Thyroid gland (tissue), 4 donors: ENCODE measurements at regions not wholly inside any gene's neighbourhood (a gene's known extent, or its start where the extent isn't known, plus 50 kb on each side); places are given as distances from the start of the nearest gene placed in this dataset.

ENCODE experiments used
- DNase-seq, 2 donors: peaks; one replicate each; pipeline ENCODE4 v3.0.0-alpha.2; 2019
- H3K27ac ChIP-seq, 3 donors: fragments of 200-600 bp; sonication (generic); 1 replicate in 2 of 3; 2 replicates in 1 of 3; pipeline ENCODE4 v1.5.1; 2016 to 2019; ENCODE audit warnings: mild to moderate bottlenecking in 1 of 3, moderate library complexity in 1 of 3
- H3K27me3 ChIP-seq: fragments of 200-600 bp; sonication (generic); one replicate; pipeline ENCODE4 v1.5.1; 2019
- H3K36me3 ChIP-seq, 2 donors: fragments of 200-600 bp; sonication (generic); one replicate each; pipeline ENCODE4 v1.5.1; 2016 to 2019
- H3K4me1 ChIP-seq, 2 donors: fragments of 200-600 bp; sonication (generic); one replicate each; pipeline ENCODE4 v1.5.1; 2017 to 2019
- H3K4me3 ChIP-seq, 3 donors: fragments of 200-600 bp; sonication (generic); replicated peaks in 1 of 3; 1 replicate in 2 of 3; 2 replicates in 1 of 3; pipeline ENCODE4 v1.5.1; 2016; ENCODE audit warnings: mild to moderate bottlenecking in 1 of 3
- H3K9me3 ChIP-seq: fragments of 200-600 bp; sonication (generic); one replicate; pipeline ENCODE4 v1.5.1; 2017
- POLR2A ChIP-seq, 2 donors: fragments of 450-650 bp; IDR thresholded peaks; one replicate each; pipeline ENCODE4 v1.6.1; 2017; ENCODE audit warnings: antibody characterized with exemption in 2 of 2, mild to moderate bottlenecking in 2 of 2, moderate library complexity in 1 of 2
- WGBS, 2 donors: methylation state at CpG; one replicate each; pipeline ENCODE4 v1.1.5; 2017; 5-methylcytosine and 5-hydroxymethylcytosine counted together
- intact Hi-C: fragments of 100-400 bp; cut with DNase I; formaldehyde crosslinking; loops from one replicate; pipeline ENCODE4 v1.15.1; 2023
- TF ChIP-seq, protein P1 (sequence below), 6 experiments: fragments of 200-600 bp in 3 of 6; fragments of 450-650 bp in 3 of 6; sonication (generic) in 3 of 6; IDR thresholded peaks; one replicate each; pipeline ENCODE4 v1.5.1; 2016 to 2019; ENCODE audit warnings: antibody characterized with exemption in 6 of 6, mild to moderate bottlenecking in 2 of 6, inconsistent platforms in 1 of 6, moderate library complexity in 1 of 6

DNA sequence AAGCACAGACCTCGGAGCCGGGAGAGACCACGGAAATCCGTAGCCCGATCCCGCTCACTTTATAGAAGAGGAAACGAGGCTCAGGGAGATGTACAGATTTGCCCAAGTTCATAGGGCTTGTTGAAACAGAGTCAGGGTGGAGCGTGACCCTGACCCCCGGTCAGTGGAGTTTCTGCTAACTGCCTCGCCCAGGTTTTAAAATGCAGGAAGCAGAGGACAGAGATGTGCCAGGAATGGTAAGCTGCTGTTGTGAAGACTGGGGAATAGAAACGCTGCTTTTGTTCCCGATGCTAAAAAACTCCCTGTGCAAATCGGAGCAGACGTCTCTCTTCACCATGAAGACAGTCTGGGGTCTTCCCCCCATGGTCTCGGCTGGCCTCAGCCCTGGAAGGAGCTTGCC lies 403.0 kb downstream of the SEC14L1 start:
- H3K27ac ChIP-seq = no peak overlapping the region
- intact Hi-C loops = loop anchor here (5.0 kb wide), 1 partner anchor 474 kb away; no protein-coding TSS in a partner anchor
- H3K36me3 ChIP-seq = no peaks in the 10 kb centered on the region
- no peaks in the 10 kb centered on the region for H3K9me3 ChIP-seq
- WGBS, 2 donors = 79 to 95% methylated on average over 12 to 15 of the region's 15 CpGs
- H3K4me1 ChIP-seq = peaks cover 0 to 8% of the 10 kb centered on the region in 2 donors
- DNase-seq = no peak
- no peak overlapping the region for H3K4me3 ChIP-seq
- TF ChIP-seq POLR2A (IDR thresholded peaks at IDR 0.05) = no peak
- TF ChIP-seq, protein P1, sequence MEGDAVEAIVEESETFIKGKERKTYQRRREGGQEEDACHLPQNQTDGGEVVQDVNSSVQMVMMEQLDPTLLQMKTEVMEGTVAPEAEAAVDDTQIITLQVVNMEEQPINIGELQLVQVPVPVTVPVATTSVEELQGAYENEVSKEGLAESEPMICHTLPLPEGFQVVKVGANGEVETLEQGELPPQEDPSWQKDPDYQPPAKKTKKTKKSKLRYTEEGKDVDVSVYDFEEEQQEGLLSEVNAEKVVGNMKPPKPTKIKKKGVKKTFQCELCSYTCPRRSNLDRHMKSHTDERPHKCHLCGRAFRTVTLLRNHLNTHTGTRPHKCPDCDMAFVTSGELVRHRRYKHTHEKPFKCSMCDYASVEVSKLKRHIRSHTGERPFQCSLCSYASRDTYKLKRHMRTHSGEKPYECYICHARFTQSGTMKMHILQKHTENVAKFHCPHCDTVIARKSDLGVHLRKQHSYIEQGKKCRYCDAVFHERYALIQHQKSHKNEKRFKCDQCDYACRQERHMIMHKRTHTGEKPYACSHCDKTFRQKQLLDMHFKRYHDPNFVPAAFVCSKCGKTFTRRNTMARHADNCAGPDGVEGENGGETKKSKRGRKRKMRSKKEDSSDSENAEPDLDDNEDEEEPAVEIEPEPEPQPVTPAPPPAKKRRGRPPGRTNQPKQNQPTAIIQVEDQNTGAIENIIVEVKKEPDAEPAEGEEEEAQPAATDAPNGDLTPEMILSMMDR (IDR thresholded peaks at IDR 0.05) = no peak
- H3K27me3 ChIP-seq = no peaks in the 10 kb centered on the region

DNA sequence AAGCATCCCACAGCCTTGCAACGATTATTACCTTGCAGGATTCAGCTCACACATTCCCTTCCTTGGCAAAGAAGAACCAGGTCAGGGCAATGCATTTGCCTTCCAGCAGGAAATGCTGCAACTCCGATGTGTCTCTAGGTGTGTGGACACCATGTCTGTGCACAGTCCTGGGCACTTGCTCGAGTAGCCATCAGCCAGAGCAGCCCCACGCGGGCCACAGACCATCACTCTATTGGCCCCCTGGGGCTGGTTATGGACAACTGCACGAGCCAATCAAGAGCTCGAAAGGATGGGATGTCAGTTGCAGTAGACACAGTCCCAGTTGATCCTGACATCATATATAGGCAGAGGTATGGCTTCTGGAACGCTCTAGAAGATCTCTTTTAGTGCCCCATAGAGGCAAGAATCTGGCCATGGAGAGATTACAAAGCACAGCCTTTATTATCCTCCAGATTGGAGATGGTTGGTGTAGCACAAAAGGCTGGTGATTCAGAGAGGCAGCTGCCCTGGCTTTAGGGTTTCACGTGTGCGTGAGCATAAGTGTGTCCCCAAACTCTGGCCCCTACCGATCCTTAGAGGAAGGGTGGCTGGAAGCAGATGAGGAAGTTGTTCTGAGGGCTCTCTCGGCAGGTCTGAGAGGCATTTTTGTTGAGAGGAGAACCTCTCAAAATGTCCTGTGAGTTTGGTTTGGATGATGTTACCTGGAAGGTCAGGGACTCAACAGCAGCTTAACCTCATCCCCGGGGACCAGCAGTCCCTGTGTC lies 403.8 kb downstream of the SEC14L1 start:
- intact Hi-C loops = loop anchor here (5.0 kb wide), 1 partner anchor 473 kb away; no protein-coding TSS in a partner anchor
- no peak for DNase-seq
- Histone ChIP-seq H3K36me3 (no peaks in the 10 kb centered on the region), H3K27ac (no peak overlapping the region), H3K9me3 (no peaks in the 10 kb centered on the region), H3K4me1 (peaks cover 0 to 8% of the 10 kb centered on the region in 2 donors), H3K27me3 (no peaks in the 10 kb centered on the region), H3K4me3 (no peak overlapping the region)
- TF ChIP-seq, protein P1 (IDR thresholded peaks at IDR 0.05) = no peak
- no peak for TF ChIP-seq POLR2A (IDR thresholded peaks at IDR 0.05)
- 80 to 83% methylated on average over 13 of the region's 13 CpGs for WGBS, 2 donors

DNA sequence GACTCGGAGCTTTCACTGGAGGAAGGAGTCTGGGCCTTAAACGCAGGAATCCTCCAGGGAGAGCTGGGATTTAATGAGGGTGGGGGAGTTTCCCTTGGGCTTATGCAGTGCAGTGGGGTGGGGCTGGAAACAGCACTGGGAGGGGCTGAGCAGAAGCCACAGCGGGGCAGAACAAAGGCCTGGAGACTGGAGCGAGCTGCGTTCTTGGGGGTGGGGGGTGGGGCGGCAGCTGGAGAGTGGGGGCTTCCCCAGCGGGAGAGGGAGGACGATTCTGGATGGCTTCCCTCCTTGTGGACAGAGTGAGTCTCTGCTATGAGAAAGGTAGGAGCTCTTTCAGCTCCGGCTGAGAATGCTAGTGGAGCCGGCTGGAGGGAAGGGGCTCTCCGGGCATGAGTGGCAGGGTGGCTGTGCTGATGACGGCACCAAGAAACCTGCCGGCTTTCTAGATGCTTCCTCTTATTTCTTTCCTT lies 406.0 kb downstream of the SEC14L1 start:
- 39 to 55% methylated on average over 10 to 13 of the region's 13 CpGs for WGBS, 2 donors
- H3K27ac ChIP-seq = no peak overlapping the region
- intact Hi-C loops = no loop called here
- peaks cover 0 to 8% of the 10 kb centered on the region in 2 donors for H3K4me1 ChIP-seq
- no peak for TF ChIP-seq POLR2A (IDR thresholded peaks at IDR 0.05)
- TF ChIP-seq, protein P1 (IDR thresholded peaks at IDR 0.05) = no peak
- no peak overlapping the region for H3K4me3 ChIP-seq
- no peaks in the 10 kb centered on the region for H3K9me3 ChIP-seq
- H3K36me3 ChIP-seq = no peaks in the 10 kb centered on the region
- H3K27me3 ChIP-seq = no peaks in the 10 kb centered on the region
- no peak for DNase-seq

DNA sequence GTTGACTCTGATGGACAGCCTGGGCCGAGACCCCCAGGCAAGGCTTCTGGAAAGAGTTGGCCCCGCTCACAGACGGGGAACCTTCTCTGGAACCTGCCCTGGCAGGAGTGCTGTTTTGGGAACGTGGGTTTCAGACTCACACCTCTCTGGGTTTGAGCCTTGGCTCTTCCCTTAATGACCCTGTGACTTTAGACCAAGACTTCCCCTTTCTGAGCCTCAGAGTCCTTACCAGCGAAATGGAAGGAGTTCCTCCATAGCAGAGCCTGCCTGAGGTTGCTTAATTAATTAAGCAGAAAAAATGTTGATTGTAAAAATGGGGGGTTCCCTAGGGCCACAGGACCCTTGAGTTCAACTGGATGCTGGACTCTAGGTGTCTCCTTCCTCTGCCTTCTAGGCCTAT lies 408.2 kb downstream of the SEC14L1 start:
- 72 to 90% methylated on average over 4 to 5 of the region's 5 CpGs for WGBS, 2 donors
- intact Hi-C loops = no loop called here
- no peak overlapping the region for H3K4me3 ChIP-seq

More for the DNA sequence above, 408.2 kb downstream of the SEC14L1 start:
- no peaks in the 10 kb centered on the region for H3K4me1 ChIP-seq
- H3K9me3 ChIP-seq = no peaks in the 10 kb centered on the region
- no peak overlapping the region for H3K27ac ChIP-seq
- H3K27me3 ChIP-seq = no peaks in the 10 kb centered on the region
- no peak for TF ChIP-seq POLR2A (IDR thresholded peaks at IDR 0.05)
- TF ChIP-seq, protein P1 (IDR thresholded peaks at IDR 0.05) = no peak
- no peak for DNase-seq
- H3K36me3 ChIP-seq = no peaks in the 10 kb centered on the region
